Omental fat pad (tissue), 3 donors: ENCODE measurements at regions not wholly inside any gene's neighbourhood (a gene's known extent, or its start where the extent isn't known, plus 50 kb on each side); places are given as distances from the start of the nearest gene placed in this dataset.

Source experiments
- ATAC-seq: fragments of 150-250 bp; one replicate; pipeline ENCODE4 v1.9.1; 2016; ENCODE audit warnings: mild to moderate bottlenecking, moderate library complexity; ENCODE audit not compliant: low FRiP score
- DNase-seq: peaks from one replicate; pipeline ENCODE4 v3.0.0-alpha.2; 2019; ENCODE audit warnings: low spot score
- CTCF ChIP-seq, 3 donors: fragments of 450-650 bp; IDR thresholded peaks; one replicate each; pipeline ENCODE4 v1.5.1; 2016 to 2017; ENCODE audit warnings: antibody characterized with exemption in 3 of 3, mild to moderate bottlenecking in 3 of 3, moderate library complexity in 2 of 3

- TF ChIP-seq CTCF (IDR thresholded peaks at IDR 0.05): no peak
- DNase-seq (no peak), ATAC-seq (no peak)
These were observed 393.9 kb downstream of the PRELID2 start for GRCh38 chr5:145441228-145441627.

- DNase-seq (no peak), ATAC-seq (no peak)
- no peak for TF ChIP-seq CTCF (IDR thresholded peaks at IDR 0.05)
These were observed 397.5 kb downstream of the PRELID2 start for GRCh38 chr5:145437627-145438026.

GRCh38 chr5:145433077-145433476 is 402.1 kb downstream of the PRELID2 start:
- TF ChIP-seq CTCF (IDR thresholded peaks at IDR 0.05): no peak
- no peak for DNase-seq

GRCh38 chr5:145429170-145429569 is 406.0 kb downstream of the PRELID2 start:
- DNase-seq (no peak), ATAC-seq (no peak)
- TF ChIP-seq CTCF (IDR thresholded peaks at IDR 0.05): no peak

More at GRCh38 chr5:145433077-145433476, 402.1 kb downstream of the PRELID2 start:
- no peak for ATAC-seq

- DNase-seq (no peak), ATAC-seq (no peak)
- TF ChIP-seq CTCF (IDR thresholded peaks at IDR 0.05): no peak
These were observed 427.1 kb downstream of the PRELID2 start for GRCh38 chr5:145408048-145408341.

- ATAC-seq (no peak), DNase-seq (no peak)
- TF ChIP-seq CTCF (IDR thresholded peaks at IDR 0.05): no peak
These were observed 427.7 kb downstream of the PRELID2 start for GRCh38 chr5:145407300-145408047.

GRCh38 chr5:145403992-145404391 is 431.1 kb downstream of the PRELID2 start:
- DNase-seq: no peak
- no peak for TF ChIP-seq CTCF (IDR thresholded peaks at IDR 0.05)
- ATAC-seq: no peak
